ENCODE measurements at regions not wholly inside any gene's neighbourhood (a gene's known extent, or its start where the extent isn't known, plus 50 kb on each side); places are given as distances from the start of the nearest gene placed in this dataset.

- Histone ChIP-seq H3K36me3 (ENCODE audit: control insufficient read depth, insufficient read depth, low read length) (no peaks in the 10 kb centered on the region), H3K27me3 (ENCODE audit: control insufficient read depth, insufficient read depth, low read length) (no peaks in the 10 kb centered on the region), H3K4me3 (ENCODE audit: low read depth, low read length) (no peak overlapping the region)
- POLR2A ChIA-PET = no interaction called here
- TF ChIP-seq, protein P1, sequence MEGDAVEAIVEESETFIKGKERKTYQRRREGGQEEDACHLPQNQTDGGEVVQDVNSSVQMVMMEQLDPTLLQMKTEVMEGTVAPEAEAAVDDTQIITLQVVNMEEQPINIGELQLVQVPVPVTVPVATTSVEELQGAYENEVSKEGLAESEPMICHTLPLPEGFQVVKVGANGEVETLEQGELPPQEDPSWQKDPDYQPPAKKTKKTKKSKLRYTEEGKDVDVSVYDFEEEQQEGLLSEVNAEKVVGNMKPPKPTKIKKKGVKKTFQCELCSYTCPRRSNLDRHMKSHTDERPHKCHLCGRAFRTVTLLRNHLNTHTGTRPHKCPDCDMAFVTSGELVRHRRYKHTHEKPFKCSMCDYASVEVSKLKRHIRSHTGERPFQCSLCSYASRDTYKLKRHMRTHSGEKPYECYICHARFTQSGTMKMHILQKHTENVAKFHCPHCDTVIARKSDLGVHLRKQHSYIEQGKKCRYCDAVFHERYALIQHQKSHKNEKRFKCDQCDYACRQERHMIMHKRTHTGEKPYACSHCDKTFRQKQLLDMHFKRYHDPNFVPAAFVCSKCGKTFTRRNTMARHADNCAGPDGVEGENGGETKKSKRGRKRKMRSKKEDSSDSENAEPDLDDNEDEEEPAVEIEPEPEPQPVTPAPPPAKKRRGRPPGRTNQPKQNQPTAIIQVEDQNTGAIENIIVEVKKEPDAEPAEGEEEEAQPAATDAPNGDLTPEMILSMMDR (IDR thresholded peaks at IDR 0.05; ENCODE audit: insufficient read depth, low read depth, low read length) = no peak
- CTCF ChIA-PET = interaction anchor here (0.6 kb wide), 1 partner anchor 15 kb away, joined by 3 read pairs; no protein-coding TSS in a partner anchor
- no peak for DNase-seq (ENCODE audit: low read depth)
These were observed 54.4 kb upstream of the SEZ6L start for GRCh38 chr22:26114826-26115225.

- TF ChIP-seq, protein P1 (IDR thresholded peaks at IDR 0.05; ENCODE audit: insufficient read depth, low read depth, low read length) = no peak
- Histone ChIP-seq H3K36me3 (ENCODE audit: control insufficient read depth, insufficient read depth, low read length) (no peaks in the 10 kb centered on the region), H3K27me3 (ENCODE audit: control insufficient read depth, insufficient read depth, low read length) (no peaks in the 10 kb centered on the region), H3K4me3 (ENCODE audit: low read depth, low read length) (no peak overlapping the region)
- DNase-seq (ENCODE audit: low read depth) = no peak
- ChIA-PET POLR2A (no interaction called here), CTCF (no interaction called here)
These were observed 54.0 kb upstream of the SEZ6L start for GRCh38 chr22:26115266-26115665.
